Right renal cortex interstitium (tissue), 3 donors: ENCODE measurements at regions not wholly inside any gene's neighbourhood (a gene's known extent, or its start where the extent isn't known, plus 50 kb on each side); places are given as distances from the start of the nearest gene placed in this dataset.

Experiments used
- DNase-seq, 3 donors: peaks; one replicate each; pipeline ENCODE4 v3.0.0-alpha.2; 2013; ENCODE audit warnings: low read depth in 3 of 3, low spot score in 2 of 3

GRCh38 chrX:39939678-39940077, 158.1 kb downstream of the BCOR start:
- DNase-seq = no peak

GRCh38 chrX:39941332-39941920, 156.3 kb downstream of the BCOR start:
- no peak for DNase-seq

GRCh38 chrX:39944416-39944815, 153.3 kb downstream of the BCOR start:
- DNase-seq = no peak

GRCh38 chrX:39945709-39946108, 152.0 kb downstream of the BCOR start:
- DNase-seq = no peak

- DNase-seq = no peak
Observed at GRCh38 chrX:39946822-39947221, 150.9 kb downstream of the BCOR start.

GRCh38 chrX:39948582-39948981, 149.2 kb downstream of the BCOR start:
- DNase-seq = no peak

GRCh38 chrX:39950018-39950688, 147.6 kb downstream of the BCOR start:
- no peak for DNase-seq

- no peak for DNase-seq
Observed at GRCh38 chrX:39952989-39953388, 144.8 kb downstream of the BCOR start.

- no peak for DNase-seq
Observed at GRCh38 chrX:39953879-39954278, 143.9 kb downstream of the BCOR start.

- DNase-seq = no peak
Observed at GRCh38 chrX:39954851-39955250, 142.9 kb downstream of the BCOR start.

- no peak for DNase-seq
Observed at GRCh38 chrX:39955625-39956024, 142.1 kb downstream of the BCOR start.

- DNase-seq = no peak
Observed at GRCh38 chrX:39956803-39957394, 140.9 kb downstream of the BCOR start.

- no peak for DNase-seq
Observed at GRCh38 chrX:39957816-39958566, 139.8 kb downstream of the BCOR start.

GRCh38 chrX:39958850-39959249, 138.9 kb downstream of the BCOR start:
- no peak for DNase-seq

GRCh38 chrX:39960219-39960618, 137.5 kb downstream of the BCOR start:
- no peak for DNase-seq

GRCh38 chrX:39961441-39961840, 136.3 kb downstream of the BCOR start:
- DNase-seq = no peak

GRCh38 chrX:39965051-39965573, 132.6 kb downstream of the BCOR start:
- DNase-seq = no peak

GRCh38 chrX:39966176-39966575, 131.6 kb downstream of the BCOR start:
- no peak for DNase-seq

GRCh38 chrX:39967348-39967747, 130.4 kb downstream of the BCOR start:
- no peak for DNase-seq

- no peak for DNase-seq
Observed at GRCh38 chrX:39969099-39969818, 128.5 kb downstream of the BCOR start.
